H1 (cell line): ENCODE measurements at regions not wholly inside any gene's neighbourhood (a gene's known extent, or its start where the extent isn't known, plus 50 kb on each side); places are given as distances from the start of the nearest gene placed in this dataset.

Experiments
- CTCF ChIA-PET: fragments of 300-600 bp; sonication (Branson Sonifier 250); formaldehyde crosslinking; loops from one replicate; lab custom pipeline; 2021; ENCODE audit not compliant: partially characterized antibody; lab: Charles Lee
- POLR2A ChIA-PET: fragments of 300-600 bp; sonication (Branson Sonifier 250); formaldehyde crosslinking; loops from one replicate; lab custom pipeline; 2021; ENCODE audit warnings: inconsistent platforms; ENCODE audit not compliant: partially characterized antibody; lab: Charles Lee
- DNase-seq, 2 experiments: peaks; one replicate each; pipeline versions ENCODE4 v3.0.0 to v3.0.0-alpha.2; 2010 to 2022; ENCODE audit warnings: low spot score in 2 of 2, low read depth in 1 of 2, mixed read lengths in 1 of 2
- FAIRE-seq: peaks from 2 replicates; lab custom pipeline; 2011; peaks lifted over from hg19 to GRCh38; lab: Jason Lieb, UNC
- H2AFZ ChIP-seq: 2 replicates; pipeline ENCODE4 v1.8.1; 2012; ENCODE audit warnings: low read length, inconsistent platforms
- H2AK5ac ChIP-seq: 2 replicates; pipeline ENCODE4 v1.6.1; 2013; ENCODE audit warnings: low read depth, low read length
- H2BK120ac ChIP-seq: replicated peaks from 2 replicates; pipeline ENCODE3; 2013; ENCODE audit warnings: low read depth, low read length, inconsistent platforms
- H2BK12ac ChIP-seq: 2 replicates; pipeline ENCODE4 v1.6.1; 2013; ENCODE audit warnings: low read depth, low read length
- H2BK15ac ChIP-seq: 2 replicates; pipeline ENCODE4 v1.6.1; 2013; ENCODE audit warnings: low read length
- H2BK20ac ChIP-seq: 2 replicates; pipeline ENCODE4 v1.6.1; 2013; ENCODE audit warnings: low read length
- H2BK5ac ChIP-seq: 2 replicates; pipeline ENCODE4 v1.6.1; 2013; ENCODE audit warnings: low read depth, low read length
- H3K14ac ChIP-seq: 2 replicates; pipeline ENCODE4 v1.6.1; 2013; ENCODE audit warnings: inconsistent platforms; ENCODE audit not compliant: insufficient read length
- H3K18ac ChIP-seq: 2 replicates; pipeline ENCODE4 v1.6.1; 2013; ENCODE audit warnings: low read length; ENCODE audit errors: extremely low read depth
- H3K23ac ChIP-seq: 2 replicates; pipeline ENCODE4 v1.6.1; 2013; ENCODE audit warnings: inconsistent platforms; ENCODE audit not compliant: insufficient read length
- H3K23me2 ChIP-seq: 2 replicates; pipeline ENCODE4 v1.6.1; 2013; ENCODE audit warnings: low read depth, low read length
- H3K27ac ChIP-seq: 2 replicates; pipeline ENCODE4 v1.6.1; 2011; ENCODE audit warnings: low read depth, low read length, inconsistent platforms
- H3K27me3 ChIP-seq, 4 experiments: replicated peaks in 1 of 4; 1 replicate in 1 of 4; 2 replicates in 3 of 4; pipeline versions ENCODE4 v1.6.1 to v1.8.1; 2011 to 2013; ENCODE audit warnings: low read length in 3 of 4, mild to moderate bottlenecking in 3 of 4, inconsistent platforms in 2 of 4, mixed read lengths in 2 of 4, moderate library complexity in 1 of 4; ENCODE audit not compliant: control insufficient read depth in 3 of 4, insufficient read depth in 3 of 4; ENCODE audit errors: extremely low read depth in 1 of 4
- H3K36me3 ChIP-seq, 4 experiments: 2 replicates each; pipeline versions ENCODE4 v1.6.1 to v1.8.1; 2011 to 2013; ENCODE audit warnings: mild to moderate bottlenecking in 4 of 4, low read length in 3 of 4, moderate library complexity in 2 of 4, control low read depth in 1 of 4, inconsistent platforms in 1 of 4; ENCODE audit not compliant: insufficient read depth in 4 of 4, control insufficient read depth in 2 of 4
- H3K4ac ChIP-seq: replicated peaks from 2 replicates; pipeline ENCODE3; 2013; ENCODE audit warnings: low read length, low read depth, mixed read lengths, inconsistent platforms; ENCODE audit not compliant: insufficient read length
- H3K4me1 ChIP-seq, 4 experiments: replicated peaks in 1 of 4; 1 replicate in 1 of 4; 2 replicates in 3 of 4; pipeline versions ENCODE4 v1.6.1 to v1.8.1; 2011 to 2013; ENCODE audit warnings: low read length in 3 of 4, inconsistent platforms in 2 of 4, mixed read lengths in 1 of 4; ENCODE audit not compliant: insufficient read depth in 4 of 4, control insufficient read depth in 3 of 4
- H3K4me2 ChIP-seq, 2 experiments: 2 replicates each; pipeline versions ENCODE4 v1.6.1 to v1.8.1; 2011 to 2013; ENCODE audit warnings: low read depth in 2 of 2, low read length in 2 of 2, control low read depth in 1 of 2, inconsistent platforms in 1 of 2, mild to moderate bottlenecking in 1 of 2; ENCODE audit not compliant: insufficient read depth in 1 of 2
- H3K4me3 ChIP-seq, 4 experiments: fragments of 200-600, 300-600 bp in 1 of 4; sonication (generic), shearing (Covaris generic), sonication (Bioruptor Twin) in 1 of 4; 2 replicates each; pipeline versions ENCODE4 v1.5.1 to v1.8.1; 2011 to 2016; ENCODE audit warnings: low read length in 4 of 4, low read depth in 3 of 4, control low read depth in 2 of 4, inconsistent platforms in 2 of 4, mild to moderate bottlenecking in 2 of 4, mixed read lengths in 1 of 4, moderate library complexity in 1 of 4; ENCODE audit not compliant: insufficient read depth in 2 of 4; ENCODE audit errors: extremely low read depth in 1 of 4
- H3K56ac ChIP-seq: replicated peaks from 2 replicates; pipeline ENCODE3; 2013; ENCODE audit warnings: low read depth, mild to moderate bottlenecking, mixed read lengths, low read length, inconsistent platforms; ENCODE audit not compliant: insufficient read length
- H3K79me1 ChIP-seq: 2 replicates; pipeline ENCODE4 v1.6.1; 2013; ENCODE audit warnings: low read depth, low read length, control low read depth
- H3K79me2 ChIP-seq, 2 experiments: 2 replicates each; pipeline versions ENCODE4 v1.6.1 to v1.8.1; 2012 to 2013; ENCODE audit warnings: low read length in 2 of 2, mild to moderate bottlenecking in 2 of 2, inconsistent platforms in 1 of 2; ENCODE audit not compliant: insufficient read depth in 2 of 2, control insufficient read depth in 1 of 2
- H3K9ac ChIP-seq, 4 experiments: replicated peaks in 1 of 4; 1 replicate in 1 of 4; 2 replicates in 3 of 4; pipeline versions ENCODE4 v1.6.1 to v1.8.1; 2011 to 2013; ENCODE audit warnings: low read depth in 3 of 4, low read length in 3 of 4, control low read depth in 2 of 4, mild to moderate bottlenecking in 2 of 4, moderate library complexity in 2 of 4, inconsistent platforms in 1 of 4; ENCODE audit errors: extremely low read depth in 1 of 4
- H3K9me3 ChIP-seq, 2 experiments: 2 replicates each; pipeline versions ENCODE4 v1.6.1 to v1.8.1; 2012 to 2013; ENCODE audit warnings: mild to moderate bottlenecking in 2 of 2, moderate library complexity in 2 of 2, control low read depth in 1 of 2, inconsistent platforms in 1 of 2, low read depth in 1 of 2, low read length in 1 of 2, mixed read lengths in 1 of 2; ENCODE audit not compliant: insufficient read depth in 2 of 2
- H4K20me1 ChIP-seq, 2 experiments: replicated peaks in 1 of 2; 2 replicates each; pipeline versions ENCODE3 to v1.8.1; 2011 to 2013; ENCODE audit warnings: inconsistent platforms in 2 of 2, low read length in 2 of 2, mild to moderate bottlenecking in 1 of 2; ENCODE audit not compliant: insufficient read depth in 2 of 2, control insufficient read depth in 1 of 2
- H4K5ac ChIP-seq: 2 replicates; pipeline ENCODE4 v1.6.1; 2013; ENCODE audit warnings: low read length, low read depth, mixed read lengths, inconsistent platforms; ENCODE audit not compliant: insufficient read length
- H4K8ac ChIP-seq: 2 replicates; pipeline ENCODE4 v1.8.0; 2013; ENCODE audit warnings: mild to moderate bottlenecking, moderate library complexity, low read length, inconsistent platforms; ENCODE audit not compliant: insufficient read depth; ENCODE audit errors: extremely low read depth
- H4K91ac ChIP-seq: replicated peaks from 2 replicates; pipeline ENCODE3; 2013; ENCODE audit warnings: low read length, mixed read lengths, inconsistent platforms; ENCODE audit not compliant: insufficient read length
- BCL11A ChIP-seq, 2 experiments: IDR thresholded peaks; one replicate each; pipeline ENCODE4 v1.6.1; 2011; ENCODE audit warnings: low read depth in 2 of 2, low read length in 2 of 2, mild to moderate bottlenecking in 2 of 2
- POU5F1 ChIP-seq: IDR thresholded peaks from 2 replicates; pipeline ENCODE4 v1.6.1; 2011; ENCODE audit warnings: low read depth, mild to moderate bottlenecking, low read length, moderate library complexity
- SIRT6 ChIP-seq: IDR thresholded peaks from one replicate; pipeline ENCODE4 v1.7.1; 2012; ENCODE audit warnings: low read length, inconsistent platforms
- TEAD4 ChIP-seq: IDR thresholded peaks from 2 replicates; pipeline ENCODE4 v1.6.1; 2012; ENCODE audit warnings: low read depth, low read length, inconsistent platforms, mixed read lengths
- TF ChIP-seq, protein P1 (sequence below): IDR thresholded peaks from 2 replicates; pipeline ENCODE4 v1.6.1; 2011; ENCODE audit warnings: low read depth, mild to moderate bottlenecking, low read length; ENCODE audit not compliant: insufficient read depth

- Histone ChIP-seq H2BK15ac (no peak overlapping the region), H3K4me2 (no peak overlapping the region), H3K27me3 (no peaks in the 10 kb centered on the region), H2BK5ac (no peak overlapping the region), H4K5ac (no peak overlapping the region), H3K4ac (no peak overlapping the region), H3K36me3 (no peaks in the 10 kb centered on the region), H3K14ac (no peak overlapping the region), H3K79me2 (no peaks in the 10 kb centered on the region), H2BK120ac (no peak overlapping the region), H3K9me3 (peaks cover 0 to 4% of the 10 kb centered on the region in 2 experiments; a peak in 1 of 4 replicates), H3K23ac (no peak overlapping the region), H3K27ac (no peak overlapping the region), H4K20me1 (no peaks in the 10 kb centered on the region), H3K4me3 (no peak overlapping the region), H3K56ac (no peak overlapping the region), H2AK5ac (no peak overlapping the region), H2BK20ac (no peak overlapping the region), H3K23me2 (no peaks in the 10 kb centered on the region), H4K91ac (no peak overlapping the region), H3K4me1 (peaks cover 0 to 4% (median 2%) of the 10 kb centered on the region in 4 experiments; a peak in 2 of 7 replicates), H2AFZ (no peak overlapping the region), H2BK12ac (no peak overlapping the region), H3K9ac (no peak overlapping the region), H3K18ac (no peak overlapping the region), H4K8ac (no peak overlapping the region), H3K79me1 (no peaks in the 10 kb centered on the region)
- TF ChIP-seq, protein P1, sequence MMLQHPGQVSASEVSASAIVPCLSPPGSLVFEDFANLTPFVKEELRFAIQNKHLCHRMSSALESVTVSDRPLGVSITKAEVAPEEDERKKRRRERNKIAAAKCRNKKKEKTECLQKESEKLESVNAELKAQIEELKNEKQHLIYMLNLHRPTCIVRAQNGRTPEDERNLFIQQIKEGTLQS: no peak
- TF ChIP-seq TEAD4 (no peak), POU5F1 (no peak), SIRT6 (no peak), BCL11A (IDR thresholded peaks at IDR 0.05; ENCODE audit: low read depth in 2 of 2, low read length in 2 of 2) (no peak)
- ChIA-PET CTCF (interaction anchor here (1.3 to 1.4 kb wide), 2 partner anchors 21 to 143 kb away, joined by 3 to 4 read pairs; no protein-coding TSS in a partner anchor), POLR2A (interaction anchor here (1.4 kb wide), 1 partner anchor 39 kb away, joined by 5 read pairs; no protein-coding TSS in a partner anchor)
- no peak for DNase-seq
- no peak for FAIRE-seq
Measured at GRCh38 chr7:22911889-22912288, 89.2 kb upstream of the TOMM7 start.
